LNCaP clone FGC (cell line): ENCODE measurements at regions not wholly inside any gene's neighbourhood (a gene's known extent, or its start where the extent isn't known, plus 50 kb on each side); places are given as distances from the start of the nearest gene placed in this dataset.
"Not testable (repeated sequence)": the region's sequence is repeated elsewhere in the genome, so short reads cannot be mapped to it uniquely, and the experiment has no call there.

Experiments used
- DNase-seq: peaks from one replicate; pipeline ENCODE4 v3.0.0-alpha.2; 2011; ENCODE audit warnings: low read depth
- H3K4me3 ChIP-seq: 2 replicates; pipeline ENCODE4 v1.5.1; 2011; ENCODE audit warnings: mild to moderate bottlenecking, low read depth, low read length, control low read depth
- CTCF ChIP-seq: IDR thresholded peaks from 2 replicates; pipeline ENCODE4 v1.5.1; 2012; ENCODE audit warnings: mild to moderate bottlenecking; ENCODE audit not compliant: control insufficient read depth, insufficient read depth; ENCODE audit errors: extremely low read depth

- no peak for TF ChIP-seq CTCF
- no peak for DNase-seq
- no peak overlapping the region for H3K4me3 ChIP-seq
Measured at GRCh38 chr2:78750219-78750618, 275.3 kb upstream of the REG3G start.

- no peak overlapping the region for H3K4me3 ChIP-seq
- TF ChIP-seq CTCF: no peak
- no peak for DNase-seq
Measured at GRCh38 chr2:78754930-78755329, 270.6 kb upstream of the REG3G start.

GRCh38 chr2:78757191-78757590 is 268.3 kb upstream of the REG3G start:
- TF ChIP-seq CTCF: no peak
- no peak overlapping the region for H3K4me3 ChIP-seq
- no peak for DNase-seq

GRCh38 chr2:78757640-78758039 is 267.9 kb upstream of the REG3G start:
- no peak for DNase-seq
- H3K4me3 ChIP-seq: no peak overlapping the region
- no peak for TF ChIP-seq CTCF

GRCh38 chr2:78758765-78759164 is 266.7 kb upstream of the REG3G start:
- not testable (repeated sequence) for DNase-seq, H3K4me3 ChIP-seq

GRCh38 chr2:78766459-78766858 is 259.0 kb upstream of the REG3G start:
- no peak for TF ChIP-seq CTCF
- no peak overlapping the region for H3K4me3 ChIP-seq
- DNase-seq: no peak

GRCh38 chr2:78768016-78768415 is 257.5 kb upstream of the REG3G start:
- no peak overlapping the region for H3K4me3 ChIP-seq
- DNase-seq: no peak
- TF ChIP-seq CTCF: no peak

GRCh38 chr2:78775291-78775690 is 250.2 kb upstream of the REG3G start:
- TF ChIP-seq CTCF: no peak
- no peak for DNase-seq
- no peak overlapping the region for H3K4me3 ChIP-seq
